ENCODE measurements at regions not wholly inside any gene's neighbourhood (a gene's known extent, or its start where the extent isn't known, plus 50 kb on each side); places are given as distances from the start of the nearest gene placed in this dataset.

DNA sequence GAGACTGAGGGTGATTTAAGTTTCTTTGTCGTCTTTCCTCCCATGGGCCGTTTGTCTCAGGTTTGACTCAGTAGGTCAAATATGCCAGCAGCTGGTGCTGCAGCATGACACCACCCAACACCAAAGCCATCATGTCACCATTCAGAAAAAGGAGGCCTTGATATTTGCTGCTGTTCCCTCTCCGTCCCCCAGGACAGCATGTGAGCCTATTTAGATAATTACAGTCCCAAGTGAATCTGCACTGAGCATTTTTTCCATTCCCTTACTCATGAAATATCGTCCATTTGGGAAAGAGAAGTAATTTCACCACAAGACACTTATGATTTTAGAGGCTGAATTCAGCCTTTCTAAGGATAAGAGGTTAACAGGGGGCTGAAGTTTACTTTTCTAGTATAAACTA, 62.2 kb upstream of the ADORA2B start:
- Mint-ChIP-seq H3K4me1 (ENCODE audit: low read depth, unreplicated experiment) (no peaks in the 10 kb centered on the region), H3K36me3 (ENCODE audit: insufficient read depth, unreplicated experiment) (no peaks in the 10 kb centered on the region)

GRCh38 chr17:15883617-15884111, 61.3 kb upstream of the ADORA2B start:
- Mint-ChIP-seq H3K4me3 (ENCODE audit: unreplicated experiment) (no peak overlapping the region), H3K27ac (ENCODE audit: unreplicated experiment) (no peak overlapping the region), H3K36me3 (ENCODE audit: insufficient read depth, unreplicated experiment) (no peaks in the 10 kb centered on the region), H3K4me1 (ENCODE audit: low read depth, unreplicated experiment) (no peaks in the 10 kb centered on the region), H3K27me3 (ENCODE audit: insufficient read depth, unreplicated experiment) (no peaks in the 10 kb centered on the region), H3K9me3 (ENCODE audit: unreplicated experiment) (no peaks in the 10 kb centered on the region)
- Histone ChIP-seq H3K4me1 (no peaks in the 10 kb centered on the region), H3K27me3 (replicated peaks; ENCODE audit: control insufficient read depth, insufficient read depth, low read length) (no peaks in the 10 kb centered on the region), H3K36me3 (ENCODE audit: control insufficient read depth, insufficient read depth, low read length) (no peaks in the 10 kb centered on the region), H3K4me3 (ENCODE audit: low read depth, low read length) (no peak overlapping the region), H3K9me3 (no peaks in the 10 kb centered on the region)
- ChIA-PET POLR2A (no interaction called here), CTCF (no interaction called here)
- intact Hi-C loops (cut with micrococcal nuclease; ENCODE audit: unreplicated experiment): no loop called here
- DNase-seq: no peak
- no TSS peak for BruUV-seq (replicated peaks)
- TF ChIP-seq, protein P1, sequence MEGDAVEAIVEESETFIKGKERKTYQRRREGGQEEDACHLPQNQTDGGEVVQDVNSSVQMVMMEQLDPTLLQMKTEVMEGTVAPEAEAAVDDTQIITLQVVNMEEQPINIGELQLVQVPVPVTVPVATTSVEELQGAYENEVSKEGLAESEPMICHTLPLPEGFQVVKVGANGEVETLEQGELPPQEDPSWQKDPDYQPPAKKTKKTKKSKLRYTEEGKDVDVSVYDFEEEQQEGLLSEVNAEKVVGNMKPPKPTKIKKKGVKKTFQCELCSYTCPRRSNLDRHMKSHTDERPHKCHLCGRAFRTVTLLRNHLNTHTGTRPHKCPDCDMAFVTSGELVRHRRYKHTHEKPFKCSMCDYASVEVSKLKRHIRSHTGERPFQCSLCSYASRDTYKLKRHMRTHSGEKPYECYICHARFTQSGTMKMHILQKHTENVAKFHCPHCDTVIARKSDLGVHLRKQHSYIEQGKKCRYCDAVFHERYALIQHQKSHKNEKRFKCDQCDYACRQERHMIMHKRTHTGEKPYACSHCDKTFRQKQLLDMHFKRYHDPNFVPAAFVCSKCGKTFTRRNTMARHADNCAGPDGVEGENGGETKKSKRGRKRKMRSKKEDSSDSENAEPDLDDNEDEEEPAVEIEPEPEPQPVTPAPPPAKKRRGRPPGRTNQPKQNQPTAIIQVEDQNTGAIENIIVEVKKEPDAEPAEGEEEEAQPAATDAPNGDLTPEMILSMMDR (IDR thresholded peaks at IDR 0.05; ENCODE audit: insufficient read depth in 1 of 2, low read depth in 1 of 2, low read length in 1 of 2, severe bottlenecking in 1 of 2, unreplicated experiment in 1 of 2): no peak

More for the DNA sequence above, 62.2 kb upstream of the ADORA2B start:
- Mint-ChIP-seq H3K9me3 (ENCODE audit: unreplicated experiment) (no peaks in the 10 kb centered on the region), H3K27me3 (ENCODE audit: insufficient read depth, unreplicated experiment) (no peaks in the 10 kb centered on the region), H3K27ac (ENCODE audit: unreplicated experiment) (no peak overlapping the region), H3K4me3 (ENCODE audit: unreplicated experiment) (no peak overlapping the region)
- ChIA-PET CTCF (no interaction called here), POLR2A (no interaction called here)
- no peaks in the 10 kb centered on the region for H3K4me1 ChIP-seq
- BruUV-seq (replicated peaks): no TSS peak
- DNase-seq: no peak
- H3K9me3 ChIP-seq: no peaks in the 10 kb centered on the region
- H3K36me3 ChIP-seq (ENCODE audit: control insufficient read depth, insufficient read depth, low read length): no peaks in the 10 kb centered on the region
- H3K4me3 ChIP-seq (ENCODE audit: low read depth, low read length): no peak overlapping the region
- intact Hi-C loops (cut with micrococcal nuclease; ENCODE audit: unreplicated experiment): no loop called here
- no peaks in the 10 kb centered on the region for H3K27me3 ChIP-seq (replicated peaks; ENCODE audit: control insufficient read depth, insufficient read depth, low read length)
- TF ChIP-seq, protein P1 (IDR thresholded peaks at IDR 0.05; ENCODE audit: insufficient read depth in 1 of 2, low read depth in 1 of 2, low read length in 1 of 2, severe bottlenecking in 1 of 2, unreplicated experiment in 1 of 2): no peak

DNA sequence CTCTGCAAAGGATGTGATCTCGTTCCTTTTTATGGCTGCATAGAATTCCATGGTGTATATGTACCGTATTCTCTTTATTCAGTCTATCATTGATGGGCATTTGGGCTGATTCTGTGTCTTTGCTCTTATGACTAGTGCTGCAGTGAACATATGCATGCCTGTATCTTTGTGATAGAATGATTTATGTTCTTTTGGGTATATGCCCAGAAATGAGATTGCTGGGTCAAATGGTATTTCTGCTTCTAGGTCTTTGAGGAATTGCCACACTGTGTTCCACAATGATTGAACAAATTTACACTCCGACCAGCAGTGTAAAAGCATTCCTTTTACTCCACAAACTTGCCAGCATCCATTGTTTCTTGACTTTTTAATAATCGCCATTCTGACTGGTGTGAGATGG, 60.2 kb upstream of the ADORA2B start:
- BruUV-seq (replicated peaks): no TSS peak
- no peak for DNase-seq
- no peaks in the 10 kb centered on the region for H3K9me3 Mint-ChIP-seq (ENCODE audit: unreplicated experiment)
- H3K27me3 ChIP-seq (replicated peaks; ENCODE audit: control insufficient read depth, insufficient read depth, low read length): no peaks in the 10 kb centered on the region
- intact Hi-C loops (cut with micrococcal nuclease; ENCODE audit: unreplicated experiment): no loop called here
- ChIA-PET POLR2A (no interaction called here), CTCF (no interaction called here)
- no peaks in the 10 kb centered on the region for H3K4me1 Mint-ChIP-seq (ENCODE audit: low read depth, unreplicated experiment)
- TF ChIP-seq, protein P1 (IDR thresholded peaks at IDR 0.05; ENCODE audit: insufficient read depth in 1 of 2, low read depth in 1 of 2, low read length in 1 of 2, severe bottlenecking in 1 of 2, unreplicated experiment in 1 of 2): no peak
- H3K36me3 Mint-ChIP-seq (ENCODE audit: insufficient read depth, unreplicated experiment): no peaks in the 10 kb centered on the region
- H3K27me3 Mint-ChIP-seq (ENCODE audit: insufficient read depth, unreplicated experiment): no peaks in the 10 kb centered on the region
- H3K4me1 ChIP-seq: no peaks in the 10 kb centered on the region
- H3K36me3 ChIP-seq (ENCODE audit: control insufficient read depth, insufficient read depth, low read length): no peaks in the 10 kb centered on the region
- no peak overlapping the region for H3K4me3 ChIP-seq (ENCODE audit: low read depth, low read length)
- no peak overlapping the region for H3K27ac Mint-ChIP-seq (ENCODE audit: unreplicated experiment)
- H3K4me3 Mint-ChIP-seq (ENCODE audit: unreplicated experiment): no peak overlapping the region
- no peaks in the 10 kb centered on the region for H3K9me3 ChIP-seq

Data from Caco-2 (cell line).